Endothelial cell of umbilical vein (primary cell): ENCODE measurements at regions not wholly inside any gene's neighbourhood (a gene's known extent, or its start where the extent isn't known, plus 50 kb on each side); places are given as distances from the start of the nearest gene placed in this dataset.

ENCODE experiments used
- BruUV-seq: library from RNA; stranded (reverse); fragments of 400-500 nt; replicated peaks from 2 replicates; lab custom pipeline; 2021; lab: Mats Ljungman, UMichigan
- CTCF ChIA-PET: fragments of 300-600, 350-600 bp; sonication (Branson Sonifier 250); formaldehyde crosslinking; loops from one replicate; lab custom pipeline; 2021; ENCODE audit warnings: antibody characterized with exemption, inconsistent platforms; lab: Charles Lee
- POLR2A ChIA-PET: fragments of 300-600, 350-600 bp; sonication (Branson Sonifier 250); formaldehyde crosslinking; loops from one replicate; lab custom pipeline; 2021; ENCODE audit warnings: antibody characterized with exemption, inconsistent platforms; lab: Charles Lee
- DNase-seq: peaks from one replicate; pipeline ENCODE4 v3.0.0-alpha.2; 2011; ENCODE audit warnings: low read depth, low spot score
- FAIRE-seq: peaks from 2 replicates; lab custom pipeline; 2011; peaks lifted over from hg19 to GRCh38; lab: Jason Lieb, UNC
- H2AFZ ChIP-seq: 2 replicates; pipeline ENCODE4 v1.6.0; 2012; ENCODE audit warnings: low read depth, low read length, control low read depth, inconsistent platforms
- H3K27ac ChIP-seq: 2 replicates; pipeline ENCODE4 v1.5.1; 2011; ENCODE audit warnings: low read depth, mild to moderate bottlenecking, control low read depth, low read length, moderate library complexity; ENCODE audit not compliant: insufficient read depth
- H3K27me3 ChIP-seq, 2 experiments: 2 replicates each; pipeline versions ENCODE4 v1.6.0 to v1.6.1; 2011; ENCODE audit warnings: low read length in 2 of 2, mixed read lengths in 1 of 2; ENCODE audit not compliant: control insufficient read depth in 2 of 2, insufficient read depth in 2 of 2
- H3K36me3 ChIP-seq, 2 experiments: 2 replicates in 1 of 2; 3 replicates in 1 of 2; pipeline ENCODE4 v1.5.1; 2011; ENCODE audit warnings: low read length in 2 of 2, mild to moderate bottlenecking in 1 of 2, moderate library complexity in 1 of 2; ENCODE audit not compliant: control insufficient read depth in 2 of 2, insufficient read depth in 2 of 2; ENCODE audit errors: extremely low read depth in 1 of 2
- H3K4me1 ChIP-seq: 3 replicates; pipeline ENCODE4 v1.5.1; 2011; ENCODE audit warnings: mild to moderate bottlenecking, low read length; ENCODE audit not compliant: control insufficient read depth, insufficient read depth; ENCODE audit errors: extremely low read depth
- H3K4me2 ChIP-seq: 2 replicates; pipeline ENCODE4 v1.6.1; 2011; ENCODE audit warnings: low read length, control low read depth, mixed read lengths; ENCODE audit not compliant: insufficient read depth
- H3K4me3 ChIP-seq, 3 experiments: fragments of 200-600 bp in 1 of 3; sonication (generic), shearing (Covaris generic) in 1 of 3; replicated peaks in 1 of 3; 2 replicates each; pipeline ENCODE4 v1.5.1; 2011 to 2016; ENCODE audit warnings: control low read depth in 3 of 3, low read length in 3 of 3, mild to moderate bottlenecking in 2 of 3, inconsistent platforms in 1 of 3, low read depth in 1 of 3, moderate library complexity in 1 of 3; ENCODE audit not compliant: insufficient read depth in 1 of 3
- H3K79me2 ChIP-seq: 2 replicates; pipeline ENCODE4 v1.6.0; 2012; ENCODE audit warnings: low read length, inconsistent platforms; ENCODE audit not compliant: control insufficient read depth, insufficient read depth
- H3K9ac ChIP-seq: replicated peaks from 2 replicates; pipeline ENCODE3; 2011; ENCODE audit warnings: low read length, control low read depth; ENCODE audit not compliant: insufficient read depth; ENCODE audit errors: extremely low read depth
- H3K9me1 ChIP-seq: replicated peaks from 3 replicates; pipeline ENCODE4 v1.6.0; 2011; ENCODE audit warnings: mild to moderate bottlenecking, low read length; ENCODE audit not compliant: control insufficient read depth, insufficient read depth; ENCODE audit errors: extremely low read depth
- H3K9me3 ChIP-seq: replicated peaks from 2 replicates; pipeline ENCODE4 v1.5.1; 2012; ENCODE audit warnings: low read length, inconsistent platforms; ENCODE audit not compliant: control insufficient read depth, insufficient read depth
- H4K20me1 ChIP-seq: replicated peaks from 2 replicates; pipeline ENCODE3; 2011; ENCODE audit warnings: mild to moderate bottlenecking, low read length; ENCODE audit not compliant: control insufficient read depth, insufficient read depth; ENCODE audit errors: extremely low read depth
- EZH2 ChIP-seq: IDR thresholded peaks from 2 replicates; pipeline ENCODE4 v1.6.1; 2012; ENCODE audit warnings: borderline replicate concordance, low read depth, mild to moderate bottlenecking, moderate library complexity, low read length, inconsistent platforms; ENCODE audit not compliant: severe bottlenecking
- FOS ChIP-seq: IDR thresholded peaks from 2 replicates; pipeline ENCODE4 v1.6.1; 2011; ENCODE audit warnings: mild to moderate bottlenecking, low read length, moderate library complexity, borderline replicate concordance; ENCODE audit not compliant: insufficient read depth
- GATA2 ChIP-seq: IDR thresholded peaks from 2 replicates; pipeline ENCODE4 v1.7.0; 2011; ENCODE audit warnings: low read depth, mild to moderate bottlenecking, moderate library complexity, mixed read lengths, low read length; ENCODE audit not compliant: insufficient read length, insufficient read depth
- JUN ChIP-seq: IDR thresholded peaks from 2 replicates; pipeline ENCODE4 v1.6.1; 2011; ENCODE audit warnings: borderline replicate concordance, low read depth; ENCODE audit not compliant: insufficient read length, insufficient read depth
- MYC ChIP-seq: IDR thresholded peaks from one replicate; pipeline ENCODE4 v1.6.1; 2011; ENCODE audit warnings: mild to moderate bottlenecking, low read depth, low read length
- POLR2A ChIP-seq: IDR thresholded peaks from 2 replicates; pipeline ENCODE4 v1.6.1; 2012; ENCODE audit warnings: low read depth, mild to moderate bottlenecking, control low read depth, low read length
- POLR2AphosphoS5 ChIP-seq: IDR thresholded peaks from 2 replicates; pipeline ENCODE4 v1.6.1; 2012; ENCODE audit warnings: low read depth, mild to moderate bottlenecking, control low read depth, low read length, moderate library complexity; ENCODE audit not compliant: insufficient read depth
- dilution Hi-C: fragments of 300-500 bp; cut with MboI; formaldehyde crosslinking; loops from one replicate; pipeline ENCODE4 v1.15.0; 2019; ENCODE audit warnings: low sequenced_read_pairs; ENCODE audit not compliant: extremely low pct_ligation_motif_present
- intact Hi-C: fragments of 100-400 bp; cut with micrococcal nuclease; formaldehyde crosslinking; loops from one replicate; pipeline ENCODE4 v1.10.0; 2022
- TF ChIP-seq, protein P1 (sequence below), 2 donors: IDR thresholded peaks; 1 replicate in 1 of 2; 2 replicates in 1 of 2; pipeline ENCODE4 v1.5.1; 2011; ENCODE audit warnings: low read length in 2 of 2, mild to moderate bottlenecking in 2 of 2, moderate library complexity in 2 of 2, control low read depth in 1 of 2, inconsistent platforms in 1 of 2, low read depth in 1 of 2; ENCODE audit not compliant: insufficient read depth in 1 of 2; ENCODE audit errors: extremely low read depth in 1 of 2
- TF ChIP-seq, protein P2 (sequence below): IDR thresholded peaks from 2 replicates; pipeline ENCODE4 v1.6.1; 2011; ENCODE audit not compliant: insufficient read depth, insufficient read length

DNA sequence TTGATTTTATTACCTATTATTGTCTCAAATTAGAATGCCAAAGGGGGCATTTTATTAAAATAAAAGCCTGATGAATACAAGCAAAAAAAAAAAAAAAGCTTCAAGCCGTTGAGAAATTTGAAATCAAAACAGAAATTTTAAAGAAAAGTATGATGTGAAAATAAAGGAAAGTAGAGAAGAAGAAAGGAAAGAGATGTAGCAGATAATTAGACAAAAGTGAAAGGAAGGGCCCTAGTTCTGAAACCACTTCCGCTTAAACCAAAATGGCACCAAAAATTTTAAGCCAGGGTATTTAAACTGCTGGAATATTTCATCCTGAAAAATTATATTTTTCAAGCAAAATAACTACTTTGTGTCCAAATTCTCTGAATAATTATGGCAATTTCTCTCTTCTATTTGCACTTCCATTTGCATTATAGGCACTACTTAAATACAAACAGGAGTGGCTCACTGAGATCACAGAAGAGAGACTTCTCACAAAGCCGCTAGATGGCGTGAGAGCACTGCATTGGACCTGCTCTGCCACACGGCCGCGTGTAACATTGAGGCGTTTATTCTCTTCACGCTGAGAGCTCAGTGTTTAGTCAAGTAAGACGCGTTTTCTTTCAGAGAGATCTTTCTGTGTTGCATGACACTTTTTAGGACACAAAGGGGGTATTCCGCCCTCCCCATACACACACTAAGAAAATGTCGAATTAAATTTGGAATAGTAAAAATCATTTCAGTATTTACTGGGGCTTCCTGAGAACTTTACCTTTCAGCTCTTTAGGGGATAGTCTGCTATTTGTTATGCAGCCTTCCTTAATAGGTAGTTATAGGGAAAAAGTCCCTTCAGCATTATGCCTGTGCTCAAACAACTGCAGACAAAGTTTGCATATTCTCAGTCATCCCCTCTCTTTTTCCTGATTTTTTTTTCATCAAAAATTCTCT lies 368.4 kb upstream of the CCNH start:
- no peak overlapping the region for H3K4me3 ChIP-seq
- FAIRE-seq, result peak; percentile 86
- POLR2A ChIA-PET, result no interaction called here
- no peaks in the 10 kb centered on the region for H3K36me3 ChIP-seq
- TF ChIP-seq, protein P1, sequence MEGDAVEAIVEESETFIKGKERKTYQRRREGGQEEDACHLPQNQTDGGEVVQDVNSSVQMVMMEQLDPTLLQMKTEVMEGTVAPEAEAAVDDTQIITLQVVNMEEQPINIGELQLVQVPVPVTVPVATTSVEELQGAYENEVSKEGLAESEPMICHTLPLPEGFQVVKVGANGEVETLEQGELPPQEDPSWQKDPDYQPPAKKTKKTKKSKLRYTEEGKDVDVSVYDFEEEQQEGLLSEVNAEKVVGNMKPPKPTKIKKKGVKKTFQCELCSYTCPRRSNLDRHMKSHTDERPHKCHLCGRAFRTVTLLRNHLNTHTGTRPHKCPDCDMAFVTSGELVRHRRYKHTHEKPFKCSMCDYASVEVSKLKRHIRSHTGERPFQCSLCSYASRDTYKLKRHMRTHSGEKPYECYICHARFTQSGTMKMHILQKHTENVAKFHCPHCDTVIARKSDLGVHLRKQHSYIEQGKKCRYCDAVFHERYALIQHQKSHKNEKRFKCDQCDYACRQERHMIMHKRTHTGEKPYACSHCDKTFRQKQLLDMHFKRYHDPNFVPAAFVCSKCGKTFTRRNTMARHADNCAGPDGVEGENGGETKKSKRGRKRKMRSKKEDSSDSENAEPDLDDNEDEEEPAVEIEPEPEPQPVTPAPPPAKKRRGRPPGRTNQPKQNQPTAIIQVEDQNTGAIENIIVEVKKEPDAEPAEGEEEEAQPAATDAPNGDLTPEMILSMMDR (IDR thresholded peaks at IDR 0.05; ENCODE audit: extremely low read depth in 1 of 2, insufficient read depth in 1 of 2, low read depth in 1 of 2, low read length in 2 of 2), result peak; percentile 80 to 82
- TF ChIP-seq FOS, result no peak
- dilution Hi-C loops, result no loop called here
- peak; percentile 74 for DNase-seq
- intact Hi-C loops, result loop anchor here (1.0 to 5.0 kb wide), 4 partner anchors 361 to 943 kb away; no protein-coding TSS in a partner anchor
- H3K9ac ChIP-seq, result no peak overlapping the region
- no peak overlapping the region for H3K4me2 ChIP-seq
- H4K20me1 ChIP-seq, result no peaks in the 10 kb centered on the region
- CTCF ChIA-PET, result interaction anchor here (0.5 to 8.3 kb wide), 47 partner anchors 9 to 1834 kb away, joined by 3 to 398 read pairs (median 4); no protein-coding TSS in a partner anchor
- H3K4me1 ChIP-seq, result no peaks in the 10 kb centered on the region
- no peaks in the 10 kb centered on the region for H3K79me2 ChIP-seq
- peaks cover 0 to 20% of the 10 kb centered on the region in 2 experiments for H3K27me3 ChIP-seq
- H3K27ac ChIP-seq, result no peak overlapping the region
- no peak overlapping the region for H2AFZ ChIP-seq
- no TSS peak for BruUV-seq
- no peaks in the 10 kb centered on the region for H3K9me3 ChIP-seq
- H3K9me1 ChIP-seq, result no peaks in the 10 kb centered on the region

DNA sequence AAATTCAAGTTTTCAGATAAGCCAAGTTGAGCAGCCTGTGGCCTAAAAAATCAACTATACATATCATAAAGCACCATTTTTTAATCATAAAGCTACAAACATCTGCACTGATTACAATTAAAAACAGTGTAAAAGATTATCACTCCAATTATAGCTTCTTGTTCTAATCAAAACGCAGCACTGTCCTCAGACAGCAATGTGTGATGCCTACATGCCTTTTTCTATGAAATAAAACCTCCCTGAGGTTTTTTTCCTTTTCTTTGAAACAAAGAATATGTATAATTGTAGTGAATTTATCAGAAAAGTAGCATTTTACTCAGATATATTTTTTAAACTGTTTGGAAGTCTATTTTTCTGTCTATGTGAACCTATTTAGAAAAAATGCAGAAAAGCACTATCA lies 366.1 kb upstream of the CCNH start:
- BruUV-seq, result no TSS peak
- TF ChIP-seq JUN (no peak), POLR2AphosphoS5 (no peak), FOS (no peak), POLR2A (no peak), EZH2 (no peak), MYC (no peak), GATA2 (no peak)
- TF ChIP-seq, protein P1 (IDR thresholded peaks at IDR 0.05; ENCODE audit: extremely low read depth in 1 of 2, insufficient read depth in 1 of 2, low read depth in 1 of 2, low read length in 2 of 2), result no peak
- TF ChIP-seq, protein P2, sequence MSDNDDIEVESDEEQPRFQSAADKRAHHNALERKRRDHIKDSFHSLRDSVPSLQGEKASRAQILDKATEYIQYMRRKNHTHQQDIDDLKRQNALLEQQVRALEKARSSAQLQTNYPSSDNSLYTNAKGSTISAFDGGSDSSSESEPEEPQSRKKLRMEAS, result no peak
- ChIA-PET CTCF (interaction anchor here (1.1 to 8.3 kb wide), 5 partner anchors 10 to 946 kb away, joined by 3 to 398 read pairs (median 120); no protein-coding TSS in a partner anchor), POLR2A (no interaction called here)
- no peak overlapping the region for H2AFZ ChIP-seq
- no peaks in the 10 kb centered on the region for H3K9me1 ChIP-seq
- intact Hi-C loops, result no loop called here
- H3K4me3 ChIP-seq, result no peak overlapping the region
- no peaks in the 10 kb centered on the region for H3K9me3 ChIP-seq
- H3K27ac ChIP-seq, result no peak overlapping the region
- no peak overlapping the region for H3K9ac ChIP-seq
- no peak for FAIRE-seq
- H3K36me3 ChIP-seq, result no peaks in the 10 kb centered on the region
- dilution Hi-C loops, result no loop called here
- H3K27me3 ChIP-seq, result peaks cover 1 to 20% of the 10 kb centered on the region in 2 experiments
- no peaks in the 10 kb centered on the region for H3K4me1 ChIP-seq
- H3K79me2 ChIP-seq, result no peaks in the 10 kb centered on the region
- no peak for DNase-seq
- H4K20me1 ChIP-seq, result no peaks in the 10 kb centered on the region
- H3K4me2 ChIP-seq, result no peak overlapping the region
